IMR-90 (cell line): ENCODE measurements at regions not wholly inside any gene's neighbourhood (a gene's known extent, or its start where the extent isn't known, plus 50 kb on each side); places are given as distances from the start of the nearest gene placed in this dataset.
"Not testable (repeated sequence)": the region's sequence is repeated elsewhere in the genome, so short reads cannot be mapped to it uniquely, and the experiment has no call there.

Source experiments
- ATAC-seq: fragments of 200-7000 bp; cut with Tn5 transposase; 2 replicates; pipeline ENCODE4 v1.9.1; 2020; ENCODE audit warnings: low read depth, mild to moderate bottlenecking, moderate library complexity
- BruUV-seq: library from RNA; stranded (reverse); fragments of 400-500 nt; replicated peaks from 2 replicates; lab custom pipeline; 2021; lab: Mats Ljungman, UMichigan
- CTCF ChIA-PET: fragments of 300-600 bp; formaldehyde crosslinking; extraction: SDS; loops from one replicate; lab custom pipeline; 2021; ENCODE audit warnings: antibody characterized with exemption; lab: Yijun Ruan, JAX
- POLR2A ChIA-PET: fragments of 300-600 bp; sonication (Branson Sonifier 250); formaldehyde crosslinking; loops from one replicate; lab custom pipeline; 2022; ENCODE audit warnings: antibody characterized with exemption; ENCODE audit not compliant: unreplicated experiment; lab: Charles Lee
- DNase-seq: peaks from one replicate; pipeline ENCODE4 v3.0.0; 2013
- H2AFZ ChIP-seq: replicated peaks from 2 replicates; pipeline ENCODE3; 2013; ENCODE audit warnings: low read length, mild to moderate bottlenecking; ENCODE audit not compliant: poor library complexity
- H2AK5ac ChIP-seq: 2 replicates; pipeline ENCODE4 v1.6.1; 2013; ENCODE audit warnings: low read depth, low read length, inconsistent platforms
- H2AK9ac ChIP-seq: replicated peaks from 2 replicates; pipeline ENCODE3; 2013; ENCODE audit warnings: mild to moderate bottlenecking, low read depth, low read length, moderate library complexity; ENCODE audit not compliant: poor library complexity
- H2BK120ac ChIP-seq: 2 replicates; pipeline ENCODE4 v1.6.1; 2013; ENCODE audit warnings: low read depth, low read length, inconsistent platforms
- H2BK15ac ChIP-seq: 3 replicates; pipeline ENCODE4 v1.6.1; 2013; ENCODE audit warnings: low read depth, low read length, inconsistent platforms
- H2BK20ac ChIP-seq: 2 replicates; pipeline ENCODE4 v1.6.1; 2013; ENCODE audit warnings: low read depth, mild to moderate bottlenecking, inconsistent platforms, low read length, moderate library complexity
- H2BK5ac ChIP-seq: 2 replicates; pipeline ENCODE4 v1.6.1; 2013; ENCODE audit warnings: mild to moderate bottlenecking, low read depth, low read length, inconsistent platforms; ENCODE audit not compliant: poor library complexity, severe bottlenecking
- H3K14ac ChIP-seq: replicated peaks from 2 replicates; pipeline ENCODE4 v1.6.1; 2013; ENCODE audit warnings: low read depth, low read length, inconsistent platforms
- H3K18ac ChIP-seq: 2 replicates; pipeline ENCODE4 v1.6.1; 2013; ENCODE audit warnings: low read depth, low read length, control low read depth
- H3K23ac ChIP-seq: 2 replicates; pipeline ENCODE4 v1.6.1; 2013; ENCODE audit warnings: low read depth, low read length, inconsistent platforms
- H3K27ac ChIP-seq: 2 replicates; pipeline ENCODE4 v1.5.1; 2013; ENCODE audit warnings: mild to moderate bottlenecking, control low read depth, low read length; ENCODE audit not compliant: insufficient read depth
- H3K27me3 ChIP-seq: 2 replicates; pipeline ENCODE4 v1.6.1; 2013; ENCODE audit warnings: low read length; ENCODE audit not compliant: control insufficient read depth, insufficient read depth
- H3K36me3 ChIP-seq: 2 replicates; pipeline ENCODE4 v1.6.1; 2013; ENCODE audit warnings: low read length, mixed read lengths; ENCODE audit not compliant: control insufficient read depth, insufficient read depth
- H3K4ac ChIP-seq: 2 replicates; pipeline ENCODE4 v1.6.1; 2013; ENCODE audit warnings: low read depth, low read length, inconsistent platforms
- H3K4me1 ChIP-seq: 2 replicates; pipeline ENCODE4 v1.6.1; 2013; ENCODE audit warnings: low read length, mixed read lengths; ENCODE audit not compliant: control insufficient read depth, insufficient read depth
- H3K4me2 ChIP-seq: 2 replicates; pipeline ENCODE4 v1.6.1; 2013; ENCODE audit warnings: low read depth, mild to moderate bottlenecking, control low read depth, low read length, moderate library complexity
- H3K4me3 ChIP-seq: 2 replicates; pipeline ENCODE4 v1.5.1; 2013; ENCODE audit warnings: low read depth, mild to moderate bottlenecking, control low read depth, low read length, moderate library complexity; ENCODE audit not compliant: insufficient read depth
- H3K56ac ChIP-seq: 2 replicates; pipeline ENCODE4 v1.6.1; 2013; ENCODE audit warnings: low read length, inconsistent platforms; ENCODE audit not compliant: insufficient read depth; ENCODE audit errors: extremely low read depth
- H3K79me1 ChIP-seq, 2 experiments: 2 replicates each; pipeline ENCODE4 v1.6.1; 2013; ENCODE audit warnings: low read length in 2 of 2, inconsistent platforms in 1 of 2, low read depth in 1 of 2
- H3K9ac ChIP-seq: 2 replicates; pipeline ENCODE4 v1.6.1; 2013; ENCODE audit warnings: low read depth, low read length, control low read depth
- H3K9me1 ChIP-seq: 2 replicates; pipeline ENCODE4 v1.6.1; 2013; ENCODE audit warnings: low read length, inconsistent platforms; ENCODE audit not compliant: insufficient read depth
- H3K9me3 ChIP-seq: 2 replicates; pipeline ENCODE4 v1.6.1; 2013; ENCODE audit warnings: low read length; ENCODE audit not compliant: control insufficient read depth, insufficient read depth
- H4K20me1 ChIP-seq: 2 replicates; pipeline ENCODE4 v1.6.1; 2013; ENCODE audit warnings: low read length, inconsistent platforms; ENCODE audit not compliant: insufficient read depth
- H4K5ac ChIP-seq: 2 replicates; pipeline ENCODE4 v1.6.1; 2013; ENCODE audit warnings: mild to moderate bottlenecking, low read depth, low read length, control low read depth
- H4K8ac ChIP-seq, 2 experiments: 2 replicates each; pipeline ENCODE4 v1.6.1; 2013; ENCODE audit warnings: low read depth in 2 of 2, low read length in 2 of 2, control low read depth in 1 of 2, inconsistent platforms in 1 of 2
- H4K91ac ChIP-seq: 2 replicates; pipeline ENCODE4 v1.6.1; 2013; ENCODE audit warnings: low read depth, low read length, inconsistent platforms; ENCODE audit not compliant: insufficient read depth
- WGBS, 2 experiments: methylation state at CpG; one replicate each; pipeline versions ENCODE4 v1.1.5 to v1.1.7; 2013; ENCODE audit warnings: missing lambda C conversion rate in 2 of 2; ENCODE audit not compliant: insufficient read length in 1 of 2; ENCODE audit errors: extremely low coverage in 2 of 2; 5-methylcytosine and 5-hydroxymethylcytosine counted together
- dilution Hi-C: fragments of 300-500 bp; cut with HindIII; formaldehyde crosslinking; loops from one replicate; pipeline ENCODE4 v1.14.3; 2018; ENCODE audit warnings: low sequenced_read_pairs; ENCODE audit not compliant: unreplicated experiment
- in situ Hi-C: fragments of 300-500 bp; cut with MboI; formaldehyde crosslinking; loops from 3 replicates; pipeline ENCODE4 v1.14.3; 2019; ENCODE audit warnings: low sequenced_read_pairs, inconsistent platforms, mixed read lengths
- intact Hi-C: fragments of 100-400 bp; cut with micrococcal nuclease; formaldehyde crosslinking; loops from 2 replicates; pipeline ENCODE4 v1.10.0; 2022

GRCh38 chr20:47909696-47910369 lies 124.6 kb upstream of the SULF2 start:
- H3K4me2 ChIP-seq, H3K27ac ChIP-seq, H3K14ac ChIP-seq, H2AFZ ChIP-seq, H3K56ac ChIP-seq, H3K4me1 ChIP-seq, H3K4me3 ChIP-seq, dilution Hi-C loops, H3K27me3 ChIP-seq, H4K8ac ChIP-seq, H2BK120ac ChIP-seq, H4K91ac ChIP-seq, BruUV-seq, H4K5ac ChIP-seq, H2BK20ac ChIP-seq, H2AK5ac ChIP-seq, intact Hi-C loops, ATAC-seq, H2BK15ac ChIP-seq, H3K23ac ChIP-seq, H3K79me1 ChIP-seq, DNase-seq, H3K4ac ChIP-seq, H4K20me1 ChIP-seq, H2BK5ac ChIP-seq, H3K9me1 ChIP-seq, H3K18ac ChIP-seq, H3K9me3 ChIP-seq, H3K9ac ChIP-seq, H3K36me3 ChIP-seq, CTCF ChIA-PET, H2AK9ac ChIP-seq, POLR2A ChIA-PET, in situ Hi-C loops: not testable (repeated sequence)
- 33% methylated on average over 1 of the region's 12 CpGs; no CpG with 5 or more reads in 1 of the 2 experiments for WGBS, 2 experiments

GRCh38 chr20:47908361-47909035 lies 123.2 kb upstream of the SULF2 start:
- H3K56ac ChIP-seq, H3K14ac ChIP-seq, H2BK120ac ChIP-seq, H4K91ac ChIP-seq, H2BK20ac ChIP-seq, H2AFZ ChIP-seq, POLR2A ChIA-PET, H2BK15ac ChIP-seq, H3K18ac ChIP-seq, H3K23ac ChIP-seq, dilution Hi-C loops, H3K9me3 ChIP-seq, H3K9me1 ChIP-seq, ATAC-seq, H3K27ac ChIP-seq, BruUV-seq, H3K4me1 ChIP-seq, H4K20me1 ChIP-seq, H3K4me3 ChIP-seq, H4K5ac ChIP-seq, H2AK5ac ChIP-seq, H3K36me3 ChIP-seq, H2BK5ac ChIP-seq, CTCF ChIA-PET, DNase-seq, H4K8ac ChIP-seq, in situ Hi-C loops, H3K4ac ChIP-seq, H2AK9ac ChIP-seq, H3K79me1 ChIP-seq, H3K9ac ChIP-seq, H3K27me3 ChIP-seq, H3K4me2 ChIP-seq, intact Hi-C loops: not testable (repeated sequence)
- 28% methylated on average over 2 of the region's 15 CpGs; no CpG with 5 or more reads in 1 of the 2 experiments for WGBS, 2 experiments
